ENCODE measurements at regions not wholly inside any gene's neighbourhood (a gene's known extent, or its start where the extent isn't known, plus 50 kb on each side); places are given as distances from the start of the nearest gene placed in this dataset.

- Histone ChIP-seq H2AK5ac (ENCODE audit: low read depth, low read length) (no peak overlapping the region), H3K4me1 (ENCODE audit: control insufficient read depth in 2 of 2, insufficient read depth in 1 of 2, low read depth in 1 of 2, low read length in 2 of 2) (peaks cover 0 to 3% of the 10 kb centered on the region in 2 donors), H2BK120ac (ENCODE audit: low read depth, low read length) (no peak overlapping the region), H3K4ac (ENCODE audit: low read length) (no peak overlapping the region), H3K9ac (ENCODE audit: low read depth, low read length, poor library complexity) (no peak overlapping the region), H2BK12ac (ENCODE audit: low read length) (no peak overlapping the region), H2BK15ac (ENCODE audit: low read length) (no peak overlapping the region), H4K91ac (ENCODE audit: low read depth, low read length, poor library complexity) (no peak overlapping the region), H3K4me2 (ENCODE audit: insufficient read depth, low read length, poor library complexity, severe bottlenecking) (no peak overlapping the region), H3K9me3 (replicated peaks in 1 of 2; ENCODE audit: control insufficient read depth in 2 of 2, insufficient read depth in 1 of 2, low read depth in 1 of 2, low read length in 2 of 2) (no peaks in the 10 kb centered on the region), H3K27ac (replicated peaks; ENCODE audit: low read length) (no peak overlapping the region), H3K4me3 (ENCODE audit: low read length in 2 of 2) (no peak overlapping the region), H3K36me3 (replicated peaks in 1 of 2; ENCODE audit: control insufficient read depth in 2 of 2, insufficient read depth in 2 of 2, low read length in 2 of 2) (no peaks in the 10 kb centered on the region), H3K79me1 (ENCODE audit: low read depth, low read length) (no peaks in the 10 kb centered on the region), H3K27me3 (ENCODE audit: control insufficient read depth in 3 of 3, insufficient read depth in 3 of 3, low read depth in 1 of 3, low read length in 3 of 3) (no peaks in the 10 kb centered on the region), H3K23ac (ENCODE audit: low read depth, low read length, poor library complexity) (no peak overlapping the region), H4K8ac (ENCODE audit: low read depth, low read length) (no peak overlapping the region), H3K14ac (ENCODE audit: low read length) (no peak overlapping the region), H2BK5ac (ENCODE audit: low read length) (no peak overlapping the region), H3K18ac (ENCODE audit: low read length) (no peak overlapping the region), H2AFZ (ENCODE audit: low read length) (no peak overlapping the region)
- no peak for DNase-seq (ENCODE audit: low spot score)
- WGBS, 2 donors (ENCODE audit: extremely low coverage in 2 of 2, insufficient read length in 2 of 2, insufficient replicate concordance in 1 of 2): no CpG with 5 or more reads among the region's 1 CpG
Measured at GRCh38 chr2:175580652-175581051, 399.1 kb upstream of the ATP5MC3 start.

GRCh38 chr2:175579646-175580045 is 398.1 kb upstream of the ATP5MC3 start:
- H4K8ac ChIP-seq (ENCODE audit: low read depth, low read length): no peak overlapping the region
- no peak overlapping the region for H2AFZ ChIP-seq (ENCODE audit: low read length)
- WGBS, 2 donors (ENCODE audit: extremely low coverage in 2 of 2, insufficient read length in 2 of 2, insufficient replicate concordance in 1 of 2): no CpG with 5 or more reads among the region's 1 CpG

DNA sequence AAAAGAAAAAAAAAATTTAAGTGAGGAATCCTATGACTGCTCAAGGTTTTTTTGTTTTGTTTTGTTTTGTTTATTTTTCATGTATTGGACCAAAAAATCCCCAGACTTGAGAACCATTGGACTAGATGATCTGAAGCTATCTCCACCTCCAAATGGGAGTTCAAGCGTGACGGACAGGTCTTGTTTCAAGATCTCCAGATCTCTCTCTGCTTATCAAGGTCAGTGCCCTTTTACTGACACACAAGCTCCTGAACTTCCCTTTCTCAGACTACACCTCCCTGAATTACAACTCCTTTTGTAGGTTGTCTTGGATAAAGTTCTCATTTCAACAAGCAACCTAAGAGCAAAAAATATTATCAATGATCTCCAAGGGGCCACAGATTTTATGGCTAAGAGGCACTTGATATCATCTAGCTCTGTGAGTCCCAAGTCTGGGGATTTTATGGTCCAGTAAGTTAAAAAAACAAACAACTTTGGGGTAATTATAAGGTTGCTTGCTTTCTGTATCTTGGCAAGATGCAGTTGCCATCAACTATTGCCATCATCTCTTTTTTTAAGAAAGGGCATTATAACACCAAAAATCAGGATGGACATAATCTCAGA is 396.0 kb upstream of the ATP5MC3 start:
- H2BK5ac ChIP-seq (ENCODE audit: low read length): no peak overlapping the region
- H3K4me3 ChIP-seq (ENCODE audit: low read length in 2 of 2): no peak overlapping the region
- H3K14ac ChIP-seq (ENCODE audit: low read length): no peak overlapping the region
- H4K91ac ChIP-seq (ENCODE audit: low read depth, low read length, poor library complexity): no peak overlapping the region
- no peaks in the 10 kb centered on the region for H3K9me3 ChIP-seq (replicated peaks in 1 of 2; ENCODE audit: control insufficient read depth in 2 of 2, insufficient read depth in 1 of 2, low read depth in 1 of 2, low read length in 2 of 2)
- H3K4me2 ChIP-seq (ENCODE audit: insufficient read depth, low read length, poor library complexity, severe bottlenecking): no peak overlapping the region
- peaks cover 0 to 3% of the 10 kb centered on the region in 2 donors for H3K4me1 ChIP-seq (ENCODE audit: control insufficient read depth in 2 of 2, insufficient read depth in 1 of 2, low read depth in 1 of 2, low read length in 2 of 2)
- WGBS, 2 donors (ENCODE audit: extremely low coverage in 2 of 2, insufficient read length in 2 of 2, insufficient replicate concordance in 1 of 2): no CpG with 5 or more reads among the region's 2 CpGs
- DNase-seq (ENCODE audit: low spot score): no peak
- no peak overlapping the region for H3K27ac ChIP-seq (replicated peaks; ENCODE audit: low read length)
- no peak overlapping the region for H3K23ac ChIP-seq (ENCODE audit: low read depth, low read length, poor library complexity)
- H3K27me3 ChIP-seq (ENCODE audit: control insufficient read depth in 3 of 3, insufficient read depth in 3 of 3, low read depth in 1 of 3, low read length in 3 of 3): no peaks in the 10 kb centered on the region
- no peak overlapping the region for H2BK120ac ChIP-seq (ENCODE audit: low read depth, low read length)
- no peak overlapping the region for H3K18ac ChIP-seq (ENCODE audit: low read length)
- no peak overlapping the region for H3K4ac ChIP-seq (ENCODE audit: low read length)
- H3K9ac ChIP-seq (ENCODE audit: low read depth, low read length, poor library complexity): no peak overlapping the region
- H2BK15ac ChIP-seq (ENCODE audit: low read length): no peak overlapping the region
- H4K8ac ChIP-seq (ENCODE audit: low read depth, low read length): no peak overlapping the region
- H2AK5ac ChIP-seq (ENCODE audit: low read depth, low read length): no peak overlapping the region
- H2AFZ ChIP-seq (ENCODE audit: low read length): no peak overlapping the region
- H3K36me3 ChIP-seq (replicated peaks in 1 of 2; ENCODE audit: control insufficient read depth in 2 of 2, insufficient read depth in 2 of 2, low read length in 2 of 2): no peaks in the 10 kb centered on the region
- no peaks in the 10 kb centered on the region for H3K79me1 ChIP-seq (ENCODE audit: low read depth, low read length)
- H2BK12ac ChIP-seq (ENCODE audit: low read length): no peak overlapping the region

More at GRCh38 chr2:175579646-175580045, 398.1 kb upstream of the ATP5MC3 start:
- Histone ChIP-seq H2AK5ac (ENCODE audit: low read depth, low read length) (no peak overlapping the region), H3K27me3 (ENCODE audit: control insufficient read depth in 3 of 3, insufficient read depth in 3 of 3, low read depth in 1 of 3, low read length in 3 of 3) (no peaks in the 10 kb centered on the region), H3K14ac (ENCODE audit: low read length) (no peak overlapping the region), H3K79me1 (ENCODE audit: low read depth, low read length) (no peaks in the 10 kb centered on the region), H3K9ac (ENCODE audit: low read depth, low read length, poor library complexity) (no peak overlapping the region), H2BK5ac (ENCODE audit: low read length) (no peak overlapping the region), H3K4me1 (ENCODE audit: control insufficient read depth in 2 of 2, insufficient read depth in 1 of 2, low read depth in 1 of 2, low read length in 2 of 2) (peaks cover 0 to 3% of the 10 kb centered on the region in 2 donors), H3K36me3 (replicated peaks in 1 of 2; ENCODE audit: control insufficient read depth in 2 of 2, insufficient read depth in 2 of 2, low read length in 2 of 2) (no peaks in the 10 kb centered on the region), H3K4me3 (ENCODE audit: low read length in 2 of 2) (no peak overlapping the region), H3K9me3 (replicated peaks in 1 of 2; ENCODE audit: control insufficient read depth in 2 of 2, insufficient read depth in 1 of 2, low read depth in 1 of 2, low read length in 2 of 2) (no peaks in the 10 kb centered on the region), H3K18ac (ENCODE audit: low read length) (no peak overlapping the region), H3K23ac (ENCODE audit: low read depth, low read length, poor library complexity) (no peak overlapping the region), H3K4me2 (ENCODE audit: insufficient read depth, low read length, poor library complexity, severe bottlenecking) (no peak overlapping the region), H3K4ac (ENCODE audit: low read length) (no peak overlapping the region), H2BK12ac (ENCODE audit: low read length) (no peak overlapping the region), H2BK15ac (ENCODE audit: low read length) (no peak overlapping the region), H2BK120ac (ENCODE audit: low read depth, low read length) (no peak overlapping the region), H4K91ac (ENCODE audit: low read depth, low read length, poor library complexity) (no peak overlapping the region), H3K27ac (replicated peaks; ENCODE audit: low read length) (no peak overlapping the region)
- no peak for DNase-seq (ENCODE audit: low spot score)

DNA sequence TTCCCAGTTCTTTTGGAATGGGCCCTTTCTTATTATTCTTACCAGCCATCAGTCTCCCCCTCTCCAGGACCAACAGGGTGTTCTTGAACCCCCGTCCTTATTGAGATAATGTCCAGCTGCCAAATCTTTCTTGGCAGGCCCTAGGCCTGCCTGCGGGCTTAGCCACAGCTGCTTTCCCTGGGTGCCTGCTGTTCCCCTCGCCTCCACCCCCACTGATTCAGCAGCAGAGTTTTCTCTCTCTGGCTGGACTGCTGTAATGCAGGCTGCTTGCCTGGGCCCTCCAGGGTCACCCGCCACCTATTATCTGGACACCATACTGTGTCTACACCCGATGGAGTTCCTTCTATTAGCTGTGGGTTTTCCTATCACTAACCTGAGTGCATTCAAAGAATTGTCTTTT is 395.4 kb upstream of the ATP5MC3 start:
- Histone ChIP-seq H3K18ac (ENCODE audit: low read length) (no peak overlapping the region), H4K91ac (ENCODE audit: low read depth, low read length, poor library complexity) (no peak overlapping the region), H2AFZ (ENCODE audit: low read length) (no peak overlapping the region), H2BK12ac (ENCODE audit: low read length) (no peak overlapping the region), H2BK5ac (ENCODE audit: low read length) (no peak overlapping the region), H3K9ac (ENCODE audit: low read depth, low read length, poor library complexity) (no peak overlapping the region), H3K79me1 (ENCODE audit: low read depth, low read length) (no peaks in the 10 kb centered on the region), H3K4me3 (ENCODE audit: low read length in 2 of 2) (no peak overlapping the region), H2AK5ac (ENCODE audit: low read depth, low read length) (no peak overlapping the region), H3K27me3 (ENCODE audit: control insufficient read depth in 3 of 3, insufficient read depth in 3 of 3, low read depth in 1 of 3, low read length in 3 of 3) (no peaks in the 10 kb centered on the region), H3K14ac (ENCODE audit: low read length) (no peak overlapping the region), H4K8ac (ENCODE audit: low read depth, low read length) (no peak overlapping the region), H3K27ac (replicated peaks; ENCODE audit: low read length) (no peak overlapping the region), H3K4me2 (ENCODE audit: insufficient read depth, low read length, poor library complexity, severe bottlenecking) (no peak overlapping the region), H3K9me3 (replicated peaks in 1 of 2; ENCODE audit: control insufficient read depth in 2 of 2, insufficient read depth in 1 of 2, low read depth in 1 of 2, low read length in 2 of 2) (no peaks in the 10 kb centered on the region), H2BK15ac (ENCODE audit: low read length) (no peak overlapping the region), H3K23ac (ENCODE audit: low read depth, low read length, poor library complexity) (no peak overlapping the region), H3K4ac (ENCODE audit: low read length) (no peak overlapping the region), H2BK120ac (ENCODE audit: low read depth, low read length) (no peak overlapping the region), H3K36me3 (replicated peaks in 1 of 2; ENCODE audit: control insufficient read depth in 2 of 2, insufficient read depth in 2 of 2, low read length in 2 of 2) (no peaks in the 10 kb centered on the region), H3K4me1 (ENCODE audit: control insufficient read depth in 2 of 2, insufficient read depth in 1 of 2, low read depth in 1 of 2, low read length in 2 of 2) (peaks cover 0 to 3% of the 10 kb centered on the region in 2 donors)
- WGBS, 2 donors (ENCODE audit: extremely low coverage in 2 of 2, insufficient read length in 2 of 2, insufficient replicate concordance in 1 of 2): no CpG with 5 or more reads among the region's 5 CpGs
- DNase-seq (ENCODE audit: low spot score): no peak

Data from neuronal stem cell (in vitro differentiated cells).